ENCODE measurements at regions not wholly inside any gene's neighbourhood (a gene's known extent, or its start where the extent isn't known, plus 50 kb on each side); places are given as distances from the start of the nearest gene placed in this dataset.

GRCh38 chr17:81345228-81346089, 49.8 kb upstream of the BAHCC1 start:
- Mint-ChIP-seq H3K9me3 (no peaks in the 10 kb centered on the region), H3K4me3 (peak overlapping the region; percentile 73 to 79), H3K27me3 (peaks cover 43 to 50% of the 10 kb centered on the region in 2 donors), H3K36me3 (peaks cover 0 to 4% of the 10 kb centered on the region in 2 donors), H3K27ac (no peak overlapping the region), H3K4me1 (peaks cover 7 to 32% of the 10 kb centered on the region in 2 donors)
- peak; percentile 62 to 63 for ATAC-seq (replicated peaks)
- peak; percentile 36 for DNase-seq

All from stimulated activated naive B cell treated with anti-CD40 and anti-IgM and Interleukin-4, amounts not matched to agents 10 μg/mL and 1 μg/mL and 100 μg/mL, for 72 hours (primary cell).